Myocyte (in vitro differentiated cells): ENCODE measurements at regions not wholly inside any gene's neighbourhood (a gene's known extent, or its start where the extent isn't known, plus 50 kb on each side); places are given as distances from the start of the nearest gene placed in this dataset.

ENCODE experiments used
- DNase-seq: peaks from one replicate; pipeline ENCODE4 v3.0.0-alpha.2; 2012; ENCODE audit warnings: low read depth

DNA sequence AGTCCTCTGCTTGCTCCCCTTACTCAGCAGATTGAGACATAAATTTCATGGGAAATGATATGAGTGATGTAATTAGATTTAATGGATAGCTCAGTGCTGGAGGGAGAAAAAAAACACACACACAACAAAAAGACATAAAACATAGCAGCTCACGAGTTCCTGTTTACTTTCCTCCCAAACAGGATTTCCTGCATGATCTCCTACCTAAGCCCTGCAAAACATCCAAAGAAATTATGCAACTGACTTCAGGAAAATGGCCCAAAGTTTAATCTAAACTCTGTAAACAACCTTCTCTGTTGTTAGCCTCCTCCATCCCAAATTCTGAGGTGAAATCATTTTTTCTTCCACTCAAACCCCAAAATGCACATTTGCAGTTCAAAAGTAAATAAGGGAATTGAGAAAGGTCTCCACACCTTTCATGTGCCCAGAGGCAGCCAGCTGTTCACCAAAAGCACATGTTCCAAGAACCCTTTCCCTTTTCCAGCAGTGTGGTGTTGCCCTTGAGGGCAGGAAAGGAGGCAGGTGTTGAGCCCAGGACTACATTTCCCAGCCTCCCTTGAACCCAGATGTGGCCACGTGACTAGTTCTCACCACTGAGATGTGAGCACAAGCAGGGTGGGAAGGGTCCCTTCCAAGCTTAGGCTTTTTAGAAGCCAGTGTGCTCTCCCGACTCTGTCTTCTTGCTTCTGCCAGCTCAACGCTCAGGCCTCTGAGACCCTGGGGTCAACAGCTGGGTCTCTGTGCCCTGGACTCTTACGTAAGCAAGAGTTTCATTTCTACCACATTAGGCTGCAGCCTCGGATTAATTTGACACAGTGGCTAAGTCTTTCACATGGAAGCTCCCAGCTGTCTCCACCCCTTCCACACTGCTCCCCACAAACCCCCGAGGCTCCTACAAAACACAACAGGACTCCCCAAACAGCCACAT is 301.2 kb downstream of the CTTN start:
- DNase-seq: no peak

DNA sequence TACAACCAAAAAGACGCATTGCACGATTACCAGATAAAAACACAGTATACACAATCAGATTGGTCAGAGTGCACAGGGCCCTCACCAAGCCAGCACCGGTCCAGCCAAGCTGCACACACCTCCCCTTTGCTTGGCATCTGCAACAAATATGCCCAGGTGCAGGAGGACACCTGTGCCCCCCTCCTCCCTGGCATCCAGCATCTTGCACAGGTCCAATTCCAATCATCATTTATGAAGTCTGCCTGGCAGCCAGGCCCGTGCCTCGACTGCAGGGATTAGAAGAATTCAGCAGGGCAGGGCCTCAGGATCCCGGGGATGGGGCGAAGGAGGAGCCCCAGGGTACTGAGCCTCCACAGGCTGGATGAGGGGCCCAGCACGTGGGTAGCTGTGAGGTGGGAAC is 302.1 kb downstream of the CTTN start:
- DNase-seq: no peak

DNA sequence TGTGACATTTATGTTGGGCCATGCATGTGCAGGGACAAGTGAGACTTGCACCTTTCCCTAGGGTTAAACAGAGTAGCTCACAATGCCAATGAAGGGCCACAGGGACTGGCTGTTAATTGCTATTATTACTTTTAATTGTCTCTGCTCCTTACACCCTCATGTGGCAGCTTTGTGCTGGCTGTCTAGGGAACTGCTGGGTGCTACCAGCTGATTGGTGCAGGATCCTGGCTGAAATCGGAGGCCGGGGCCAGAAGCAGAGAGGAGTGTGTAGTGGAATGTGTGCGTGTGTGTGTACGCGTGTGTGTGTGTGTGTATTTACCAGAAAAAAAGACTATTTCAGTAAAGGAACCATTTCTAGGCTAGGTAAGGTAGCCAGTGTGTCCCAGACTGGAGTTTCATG is 302.5 kb downstream of the CTTN start:
- no peak for DNase-seq

DNA sequence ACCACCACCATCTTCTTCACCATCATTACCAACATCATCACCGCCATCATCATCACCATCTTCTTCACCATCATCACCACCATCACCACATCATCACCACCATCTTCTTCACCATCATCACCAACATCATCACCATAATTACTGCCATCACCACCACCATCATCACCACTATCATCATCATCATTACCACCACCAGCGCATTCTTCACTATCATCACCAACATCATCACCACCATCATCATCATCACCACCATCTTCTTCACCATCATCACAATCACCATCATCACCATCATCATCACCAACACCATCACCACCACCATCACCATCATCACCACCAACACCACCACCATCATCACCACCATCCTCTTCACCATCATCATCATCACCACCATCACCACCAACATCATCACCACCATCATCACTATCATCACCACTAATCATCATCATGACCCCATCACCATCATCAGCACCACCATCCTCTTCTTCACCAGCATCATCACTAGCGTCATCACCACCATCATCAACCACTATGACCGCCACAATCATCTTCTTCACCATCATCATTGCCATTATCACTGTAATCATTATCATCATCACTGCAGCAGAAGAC is 303.8 kb downstream of the CTTN start:
- no peak for DNase-seq

DNA sequence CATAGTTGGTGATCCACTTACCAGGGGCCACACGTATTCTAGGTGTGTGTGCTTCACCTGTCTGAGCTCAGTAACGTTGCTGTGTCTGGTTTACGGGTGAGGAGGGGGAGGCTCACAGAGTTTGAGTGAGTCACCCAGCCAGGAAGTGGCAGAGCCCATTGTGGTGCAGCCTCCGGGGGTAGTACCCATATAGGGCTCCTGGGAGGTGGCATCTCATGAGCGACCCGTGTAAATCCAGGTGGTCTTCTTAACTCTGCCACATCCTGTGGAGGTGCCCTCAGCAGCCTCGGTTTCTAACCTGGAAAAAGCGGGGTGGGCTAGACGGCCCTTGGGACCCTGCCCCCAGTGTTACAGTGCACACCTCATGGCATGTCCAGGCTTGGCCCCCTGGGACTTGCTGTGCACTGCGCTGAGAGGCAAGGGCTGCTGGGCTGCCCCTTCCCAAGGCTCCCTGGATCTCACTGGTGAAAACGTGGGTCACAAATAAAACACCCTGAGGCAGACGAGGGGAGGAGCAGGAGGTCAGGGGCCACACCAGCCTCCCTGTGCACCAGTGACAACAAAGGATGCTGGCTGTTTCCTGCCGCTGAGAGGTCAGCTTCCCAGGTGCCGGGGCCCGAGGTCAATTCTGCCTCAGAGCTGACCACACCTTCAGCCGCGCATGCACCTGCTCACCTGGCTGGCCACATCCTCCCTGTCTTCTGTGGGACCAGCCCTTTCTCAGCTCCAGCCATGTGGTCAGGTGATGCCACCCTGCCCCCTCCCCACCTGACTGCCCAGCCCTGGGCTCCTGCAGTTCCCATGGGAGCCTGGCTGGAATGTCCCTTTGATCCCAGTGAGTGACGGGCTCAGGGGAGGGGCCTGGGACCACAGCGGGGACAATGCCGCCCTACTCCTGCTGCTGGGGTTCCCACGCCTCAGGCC is 305.1 kb downstream of the CTTN start:
- no peak for DNase-seq

DNA sequence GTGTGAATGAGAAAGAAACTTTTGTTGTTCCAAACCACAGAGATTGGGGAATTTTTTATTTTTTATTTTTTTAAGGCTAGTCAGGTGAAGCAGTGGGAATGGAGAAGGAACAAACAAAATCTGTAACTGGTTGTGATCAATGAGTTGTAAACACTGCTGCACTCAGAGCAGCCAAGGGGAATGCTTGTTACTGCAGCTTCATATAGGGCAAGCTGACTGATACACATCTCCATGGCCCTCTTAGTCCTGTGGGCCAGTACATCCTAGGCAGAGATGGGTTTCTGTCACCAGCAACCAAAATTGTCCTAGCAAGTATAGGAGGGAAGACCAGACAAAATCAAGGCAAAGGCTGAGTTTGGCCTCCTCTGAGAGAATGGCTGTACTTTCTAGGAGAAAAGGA is 306.8 kb downstream of the CTTN start:
- no peak for DNase-seq

DNA sequence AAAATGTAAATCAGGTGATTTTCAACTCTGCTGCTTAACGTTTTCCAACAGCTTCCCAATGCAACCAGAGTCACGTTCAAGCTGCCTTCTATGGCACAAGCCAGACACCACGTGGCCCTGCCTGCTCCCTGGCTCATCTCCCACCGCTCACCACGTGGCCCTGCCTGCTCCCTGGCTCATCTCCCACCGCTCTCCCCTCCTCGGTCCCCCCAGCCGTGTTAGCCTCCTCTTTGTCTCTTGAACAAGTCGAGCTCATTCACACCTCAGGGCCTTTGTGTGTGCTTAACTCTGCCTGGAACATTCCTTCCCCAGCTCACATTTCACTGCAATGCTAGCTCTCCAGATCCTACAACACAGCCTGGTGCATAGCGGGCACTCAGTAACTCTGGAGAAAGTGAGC is 307.6 kb downstream of the CTTN start:
- DNase-seq: no peak

DNA sequence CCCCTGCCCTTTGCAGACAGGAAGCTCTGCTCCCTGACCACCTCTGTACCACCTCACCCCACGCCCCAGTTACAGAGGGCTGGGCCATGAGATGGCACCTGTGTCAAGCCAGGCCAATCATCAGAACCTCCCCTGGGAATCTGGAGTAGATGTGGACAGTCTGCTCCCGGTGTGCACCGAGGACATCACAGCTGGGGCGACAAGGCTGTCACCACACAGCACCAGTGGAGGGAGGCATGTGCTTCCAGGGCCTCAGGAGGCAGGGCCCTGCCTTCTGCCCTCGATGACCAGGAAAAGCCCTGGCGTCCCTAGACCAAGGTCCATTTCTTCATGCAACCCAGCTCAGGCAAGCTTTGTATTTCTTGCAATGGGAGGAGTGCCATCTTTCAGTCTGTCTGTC is 309.5 kb downstream of the CTTN start:
- no peak for DNase-seq

DNA sequence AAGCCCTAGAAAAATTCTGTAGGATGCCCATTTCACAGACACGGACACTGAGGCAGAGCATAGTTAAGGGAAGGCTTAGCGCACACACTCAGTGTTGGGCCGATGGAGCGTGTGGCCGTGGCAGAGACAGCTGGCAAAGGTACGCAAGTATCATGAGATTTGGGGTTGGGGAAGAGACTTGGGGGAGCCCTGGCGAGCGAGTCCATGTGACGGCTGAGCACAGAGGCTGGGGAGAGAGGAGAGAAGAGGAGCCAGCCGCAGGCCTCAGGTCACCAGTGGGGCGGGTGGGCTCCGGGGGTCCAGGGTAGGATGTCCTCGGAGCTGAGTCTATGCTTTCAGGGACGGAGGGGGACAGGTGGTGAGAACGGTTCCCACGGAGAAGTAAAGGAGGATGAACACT is 311.3 kb downstream of the CTTN start:
- no peak for DNase-seq

DNA sequence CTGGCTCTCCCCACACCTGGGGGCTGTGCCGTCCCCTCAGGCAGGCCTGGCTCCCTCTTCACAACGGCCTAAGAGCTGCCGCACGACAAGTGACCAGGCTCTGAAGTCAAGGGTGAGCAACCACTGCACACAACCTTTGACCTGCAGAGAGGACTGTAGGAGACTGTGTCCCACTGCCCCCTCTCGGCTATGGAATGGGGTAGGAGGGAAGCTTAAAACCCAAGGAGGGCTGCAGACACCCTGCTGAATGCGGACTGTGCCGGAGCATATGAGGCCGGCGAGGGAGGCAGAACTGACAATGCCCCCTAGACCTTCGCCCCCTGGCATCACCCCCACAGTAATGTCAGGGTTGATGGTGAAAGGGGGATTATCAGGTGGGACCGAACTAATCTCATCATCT is 311.9 kb downstream of the CTTN start:
- no peak for DNase-seq

DNA sequence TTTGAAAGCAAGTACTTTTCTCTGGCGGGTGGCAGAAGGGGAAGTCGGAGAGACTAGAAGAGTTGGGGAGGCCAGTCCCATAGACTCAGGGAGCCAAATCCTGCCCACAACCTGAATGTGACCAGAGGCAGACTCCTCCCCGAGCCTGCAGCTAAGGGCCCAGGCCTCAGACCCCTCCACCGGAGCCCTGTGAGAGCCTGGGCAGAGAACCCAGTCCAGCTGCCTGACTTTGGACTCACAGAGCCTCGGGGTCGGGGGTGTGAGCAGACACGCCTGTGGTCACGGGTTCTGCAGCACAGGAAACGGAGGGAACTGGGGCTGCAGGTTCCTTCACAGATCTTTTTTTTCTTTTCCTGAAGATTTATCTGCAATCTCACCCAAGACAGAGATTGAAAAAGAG is 312.3 kb downstream of the CTTN start:
- no peak for DNase-seq

DNA sequence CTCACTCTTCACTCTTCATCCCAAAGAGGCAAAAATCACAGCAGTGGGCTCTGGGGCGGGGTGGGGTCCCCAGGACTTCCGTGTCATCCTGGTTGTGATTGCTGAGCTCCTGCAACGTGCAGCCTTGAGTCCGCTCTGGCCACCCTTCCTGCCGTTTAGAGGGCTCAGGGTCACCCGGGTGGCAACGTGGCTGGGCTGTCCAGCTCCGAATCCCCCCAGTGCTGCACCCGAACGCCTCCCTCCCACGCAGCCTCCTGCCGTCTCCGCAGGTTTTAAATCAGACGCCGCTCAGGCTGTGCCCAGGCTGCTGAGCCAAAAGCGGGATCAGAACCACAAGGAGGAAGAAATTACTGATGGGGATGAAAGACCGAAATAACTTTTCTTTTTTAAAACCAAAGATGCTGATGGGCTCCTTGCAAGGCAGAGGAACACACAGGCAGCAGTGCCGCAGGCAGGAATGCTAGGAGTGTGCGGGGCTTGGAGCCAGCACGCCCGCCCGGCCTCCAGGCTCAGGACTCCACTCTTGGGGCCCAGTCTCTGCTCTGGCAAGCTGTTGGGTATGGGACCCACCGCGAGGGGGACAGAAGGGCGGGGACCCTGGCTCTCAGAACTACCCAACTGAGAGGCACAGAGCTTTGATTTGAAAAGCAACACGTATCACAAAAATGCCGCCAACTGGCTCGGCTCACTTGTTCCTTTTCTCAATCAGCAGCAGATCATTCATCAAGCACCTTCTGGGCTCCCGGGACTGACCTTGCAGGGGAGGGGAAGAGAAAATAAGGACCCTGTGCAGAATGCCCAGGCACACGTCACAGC is 313.0 kb downstream of the CTTN start:
- no peak for DNase-seq

DNA sequence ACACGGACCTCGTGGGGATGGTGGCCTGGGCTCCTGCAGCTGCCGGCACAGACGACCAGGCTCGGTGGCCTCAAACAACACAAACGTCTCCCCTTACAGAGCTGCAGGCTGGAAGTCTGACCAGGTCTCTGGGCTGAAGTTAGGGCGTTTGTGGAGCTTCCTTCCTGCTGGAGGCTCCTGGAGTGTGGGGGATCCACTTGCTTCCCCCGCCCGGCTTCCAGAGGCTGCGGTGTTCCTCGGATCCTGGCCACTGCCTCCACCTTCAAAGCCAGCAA is 313.5 kb downstream of the CTTN start:
- no peak for DNase-seq

DNA sequence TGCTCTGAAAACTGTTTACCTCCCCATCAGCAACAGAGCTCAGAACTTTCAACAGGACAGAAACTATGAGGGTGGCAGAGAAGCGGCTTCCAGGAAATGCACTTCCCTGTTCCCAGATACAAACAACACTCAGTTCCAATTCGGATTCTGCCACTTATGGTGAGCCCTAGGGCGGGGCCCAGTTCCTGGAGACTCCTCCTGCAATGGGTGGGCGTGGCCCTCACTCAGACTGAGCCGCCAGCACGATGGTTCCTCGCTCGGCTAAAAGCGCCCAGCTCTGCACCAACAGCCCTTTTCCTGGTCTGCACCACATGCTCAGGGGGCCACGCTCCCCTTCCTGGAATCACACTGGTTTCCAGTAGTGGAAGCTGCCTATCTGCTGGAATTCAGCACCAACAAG is 314.1 kb downstream of the CTTN start:
- no peak for DNase-seq

DNA sequence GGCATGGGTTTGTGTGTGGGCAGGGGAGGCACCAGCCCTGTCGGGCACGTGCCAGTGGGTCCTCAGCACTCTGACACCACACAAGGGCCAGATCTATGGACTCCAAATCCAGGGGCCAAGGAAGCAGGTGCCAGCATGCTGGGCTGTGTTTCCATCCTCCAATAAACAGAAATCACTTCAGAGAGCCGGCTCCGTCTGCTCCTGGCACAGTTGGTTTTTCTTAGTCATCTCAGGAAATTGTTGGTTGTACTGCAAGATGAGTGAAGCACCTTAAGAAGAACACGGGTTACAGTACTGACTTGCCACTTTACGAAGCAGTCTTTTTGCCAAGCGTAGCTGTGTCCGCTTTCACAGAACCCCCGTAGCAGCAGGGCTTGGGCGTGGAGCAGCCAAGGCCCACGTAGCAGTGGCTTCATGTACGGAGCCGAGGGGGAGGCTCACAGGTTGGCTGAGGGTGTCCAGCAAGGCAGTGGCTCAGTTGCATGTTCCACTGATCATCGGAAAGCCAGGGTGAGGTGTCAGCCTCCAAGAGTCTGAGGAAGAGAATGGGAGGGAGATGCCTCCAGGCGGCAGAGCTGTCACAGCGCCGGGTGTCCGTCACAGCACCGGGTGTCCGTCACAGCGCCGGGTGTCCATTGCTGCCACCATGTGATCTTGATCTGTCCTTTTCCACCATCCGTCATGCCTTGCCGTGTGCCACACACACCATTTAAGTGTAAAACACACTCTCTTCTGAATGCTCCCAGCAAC is 314.9 kb downstream of the CTTN start:
- no peak for DNase-seq

DNA sequence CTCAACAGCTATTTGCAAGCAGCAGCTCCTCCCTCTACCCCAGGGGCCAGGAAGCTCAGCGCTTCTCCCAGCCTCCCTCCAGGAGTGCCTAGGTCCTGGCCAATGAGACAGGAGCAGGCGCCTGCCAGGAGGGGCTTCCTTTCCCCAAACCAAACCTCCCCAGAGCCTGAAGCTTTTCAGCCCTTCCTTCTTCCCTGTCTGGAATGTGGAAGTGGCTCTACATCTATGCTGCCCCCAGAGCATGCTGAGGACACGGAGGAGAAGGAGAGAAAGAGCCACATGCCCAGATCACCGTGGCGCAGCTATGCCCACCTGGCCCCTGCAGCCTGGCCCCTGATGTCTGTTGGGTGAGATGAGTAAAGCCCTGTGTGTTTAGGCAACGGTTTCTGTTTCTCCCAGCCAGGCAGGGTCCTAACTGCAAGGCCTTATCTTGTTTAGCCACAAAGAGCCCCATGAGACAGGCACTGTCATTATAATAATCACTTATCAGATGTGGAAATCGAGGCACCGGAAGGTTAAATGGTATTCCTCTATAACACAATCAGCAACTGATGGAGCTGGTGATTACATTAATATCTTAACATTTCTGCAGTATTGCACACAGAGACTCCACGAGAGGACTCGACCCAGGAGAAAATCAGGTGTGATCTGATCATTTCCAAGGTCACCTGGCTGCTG is 315.8 kb downstream of the CTTN start:
- DNase-seq: no peak

DNA sequence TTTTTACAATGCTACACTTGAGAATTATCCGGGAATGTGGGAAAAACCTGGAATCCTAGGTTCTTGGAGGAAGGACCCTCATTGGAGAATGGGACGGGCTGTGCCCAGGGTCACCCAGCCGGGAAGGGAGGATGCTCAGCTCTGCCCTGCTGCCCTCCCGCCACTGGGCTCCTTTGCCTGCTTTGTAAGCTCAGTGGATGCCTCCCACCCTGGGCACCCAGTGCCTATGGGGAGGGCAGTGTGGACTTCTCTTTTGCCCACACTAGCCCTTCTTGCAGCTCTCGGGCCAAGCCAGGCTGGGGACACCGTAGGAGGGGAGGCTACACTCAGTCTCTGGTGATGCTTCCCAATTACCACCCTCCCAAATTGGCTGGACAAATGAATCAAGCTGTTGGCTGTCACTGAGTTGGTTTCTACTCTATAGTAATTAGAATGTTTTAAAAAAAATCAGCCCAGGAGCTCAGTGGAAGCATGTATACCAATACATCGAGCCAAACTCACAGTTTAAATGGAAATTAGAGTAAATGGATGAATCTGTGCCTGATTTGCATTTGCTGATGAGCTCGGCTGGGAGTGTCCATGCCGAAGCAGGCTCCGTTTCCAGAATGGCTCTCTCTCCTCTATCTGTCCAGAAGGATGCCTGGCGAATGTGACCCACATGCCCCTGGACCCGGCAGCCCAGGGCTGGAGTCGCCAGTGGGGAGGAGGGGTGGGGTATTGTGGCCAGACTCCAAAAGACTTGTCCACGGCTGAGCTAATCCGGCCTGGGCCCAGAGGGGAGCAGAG is 317.0 kb downstream of the CTTN start:
- no peak for DNase-seq

DNA sequence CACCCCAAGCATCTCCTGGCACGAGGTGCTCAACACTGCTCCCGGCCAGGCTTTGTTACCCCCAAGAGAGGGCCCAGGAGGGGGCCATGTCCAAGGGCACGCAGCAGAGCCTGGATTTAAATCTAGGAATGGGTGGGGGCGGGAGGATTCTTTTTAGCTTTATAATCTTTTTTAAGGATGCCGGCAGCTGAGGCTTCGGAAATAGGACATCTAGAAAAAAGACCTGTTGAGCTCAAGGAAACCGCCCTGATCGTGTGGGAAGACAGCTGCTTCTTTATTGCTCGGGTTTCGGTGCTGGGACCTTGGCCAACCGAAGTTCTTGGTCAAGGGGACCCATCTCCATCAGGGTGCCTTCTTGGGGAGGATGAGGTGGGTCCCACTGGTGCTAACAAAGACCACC is 317.9 kb downstream of the CTTN start:
- peak; percentile 15 for DNase-seq
